Muscle of leg (tissue), 3 donors: ENCODE measurements at regions not wholly inside any gene's neighbourhood (a gene's known extent, or its start where the extent isn't known, plus 50 kb on each side); places are given as distances from the start of the nearest gene placed in this dataset.
A peak's percentile ranks its signal among the peaks of the same experiment; 100 is the strongest.

Source experiments
- DNase-seq: peaks from one replicate; pipeline ENCODE4 v3.0.0; 2013
- H3K27ac ChIP-seq: one replicate; pipeline ENCODE4 v1.5.1; 2013; ENCODE audit warnings: mild to moderate bottlenecking, low read length, control low read depth
- H3K27me3 ChIP-seq: one replicate; pipeline ENCODE4 v1.6.1; 2013; ENCODE audit warnings: low read length; ENCODE audit not compliant: control insufficient read depth, insufficient read depth
- H3K36me3 ChIP-seq: one replicate; pipeline ENCODE4 v1.6.1; 2013; ENCODE audit warnings: low read length; ENCODE audit not compliant: control insufficient read depth, insufficient read depth
- H3K4me1 ChIP-seq: one replicate; pipeline ENCODE4 v1.6.1; 2013; ENCODE audit warnings: low read length; ENCODE audit not compliant: control insufficient read depth, insufficient read depth
- H3K4me3 ChIP-seq: one replicate; pipeline ENCODE4 v1.5.1; 2013; ENCODE audit warnings: low read length, control low read depth
- H3K9me3 ChIP-seq: replicated peaks from 2 replicates; pipeline ENCODE4 v1.6.1; 2013; ENCODE audit warnings: low read depth, low read length; ENCODE audit not compliant: control insufficient read depth
- WGBS: methylation state at CpG from one replicate; pipeline ENCODE4 v1.1.5; 2013; ENCODE audit warnings: missing lambda C conversion rate; ENCODE audit not compliant: insufficient coverage; 5-methylcytosine and 5-hydroxymethylcytosine counted together

GRCh38 chr3:194280777-194281176 lies 70.4 kb downstream of the CPN2 start:
- peaks cover 16% of the 10 kb centered on the region for H3K27me3 ChIP-seq
- 100% methylated on average over 2 of the region's 2 CpGs for WGBS

GRCh38 chr3:194281306-194281705 lies 69.8 kb downstream of the CPN2 start:
- Histone ChIP-seq H3K9me3 (no peaks in the 10 kb centered on the region), H3K4me3 (no peak overlapping the region), H3K4me1 (peaks cover 87% of the 10 kb centered on the region), H3K27me3 (peaks cover 16% of the 10 kb centered on the region), H3K36me3 (no peaks in the 10 kb centered on the region), H3K27ac (no peak overlapping the region)
- DNase-seq = no peak
- WGBS = 98% methylated on average over 6 of the region's 8 CpGs

More at GRCh38 chr3:194280777-194281176, 70.4 kb downstream of the CPN2 start:
- peaks cover 88% of the 10 kb centered on the region for H3K4me1 ChIP-seq
- H3K27ac ChIP-seq = no peak overlapping the region
- no peaks in the 10 kb centered on the region for H3K36me3 ChIP-seq
- no peak overlapping the region for H3K4me3 ChIP-seq
- no peaks in the 10 kb centered on the region for H3K9me3 ChIP-seq
- no peak for DNase-seq

GRCh38 chr3:194281766-194282165 lies 69.4 kb downstream of the CPN2 start:
- no peak overlapping the region for H3K27ac ChIP-seq
- no peaks in the 10 kb centered on the region for H3K36me3 ChIP-seq
- no peak overlapping the region for H3K4me3 ChIP-seq
- WGBS = 93% methylated on average over 7 of the region's 10 CpGs
- H3K27me3 ChIP-seq = peaks cover 19% of the 10 kb centered on the region
- no peaks in the 10 kb centered on the region for H3K9me3 ChIP-seq
- DNase-seq = no peak
- H3K4me1 ChIP-seq = peaks cover 87% of the 10 kb centered on the region

GRCh38 chr3:194282436-194283122 lies 68.5 kb downstream of the CPN2 start:
- Histone ChIP-seq H3K27me3 (peaks cover 26% of the 10 kb centered on the region), H3K27ac (peak overlapping the region; percentile 86), H3K4me1 (peaks cover 87% of the 10 kb centered on the region), H3K9me3 (no peaks in the 10 kb centered on the region), H3K4me3 (no peak overlapping the region), H3K36me3 (no peaks in the 10 kb centered on the region)
- WGBS = 44% methylated on average over 10 of the region's 15 CpGs
- peak; percentile 87 for DNase-seq

GRCh38 chr3:194283221-194284006 lies 67.7 kb downstream of the CPN2 start:
- H3K4me3 ChIP-seq = no peak overlapping the region
- peak overlapping the region; percentile 86 for H3K27ac ChIP-seq
- WGBS = 26% methylated on average over 2 of the region's 12 CpGs
- no peaks in the 10 kb centered on the region for H3K9me3 ChIP-seq
- peaks cover 29% of the 10 kb centered on the region for H3K27me3 ChIP-seq
- DNase-seq = peak; percentile 89
- no peaks in the 10 kb centered on the region for H3K36me3 ChIP-seq
- peaks cover 82% of the 10 kb centered on the region for H3K4me1 ChIP-seq

- Histone ChIP-seq H3K4me3 (no peak overlapping the region), H3K36me3 (no peaks in the 10 kb centered on the region), H3K27me3 (peaks cover 29% of the 10 kb centered on the region), H3K9me3 (no peaks in the 10 kb centered on the region), H3K4me1 (peaks cover 72% of the 10 kb centered on the region), H3K27ac (peak overlapping the region; percentile 86)
- DNase-seq = no peak
- WGBS = 93% methylated on average over 2 of the region's 5 CpGs
Observed at GRCh38 chr3:194284351-194284750, 66.8 kb downstream of the CPN2 start.

- Histone ChIP-seq H3K4me3 (no peak overlapping the region), H3K27me3 (peaks cover 29% of the 10 kb centered on the region), H3K36me3 (no peaks in the 10 kb centered on the region), H3K9me3 (peaks cover under 1% of the 10 kb centered on the region), H3K4me1 (peaks cover 67% of the 10 kb centered on the region), H3K27ac (peak overlapping the region; percentile 53)
- peak; percentile 60 for DNase-seq
- WGBS = 31% methylated on average over 11 of the region's 16 CpGs
Observed at GRCh38 chr3:194285024-194285849, 65.9 kb downstream of the CPN2 start.

GRCh38 chr3:194285850-194286197 lies 65.3 kb downstream of the CPN2 start:
- WGBS = no CpG with 5 or more reads among the region's 2 CpGs
- Histone ChIP-seq H3K9me3 (peaks cover 3% of the 10 kb centered on the region), H3K27me3 (peaks cover 26% of the 10 kb centered on the region), H3K4me3 (no peak overlapping the region), H3K27ac (peak overlapping the region; percentile 53), H3K4me1 (peaks cover 63% of the 10 kb centered on the region), H3K36me3 (no peaks in the 10 kb centered on the region)
- peak; percentile 88 for DNase-seq

GRCh38 chr3:194286375-194287146 lies 64.6 kb downstream of the CPN2 start:
- Histone ChIP-seq H3K9me3 (peaks cover 3% of the 10 kb centered on the region), H3K4me1 (peaks cover 55% of the 10 kb centered on the region), H3K27ac (no peak overlapping the region), H3K4me3 (no peak overlapping the region), H3K27me3 (peaks cover 21% of the 10 kb centered on the region), H3K36me3 (no peaks in the 10 kb centered on the region)
- WGBS = 34% methylated on average over 16 of the region's 22 CpGs
- no peak for DNase-seq
